ENCODE measurements at regions not wholly inside any gene's neighbourhood (a gene's known extent, or its start where the extent isn't known, plus 50 kb on each side); places are given as distances from the start of the nearest gene placed in this dataset.
"Not testable (repeated sequence)": the region's sequence is repeated elsewhere in the genome, so short reads cannot be mapped to it uniquely, and the experiment has no call there.

GRCh38 chr15:62653122-62653521, 389.4 kb upstream of the TPM1 start:
- no peak for DNase-seq

- DNase-seq, result no peak
These were observed 386.5 kb upstream of the TPM1 start for GRCh38 chr15:62656071-62656470.

- not testable (repeated sequence) for DNase-seq
These were observed 385.0 kb upstream of the TPM1 start for GRCh38 chr15:62657501-62657900.

GRCh38 chr15:62658498-62658897, 384.0 kb upstream of the TPM1 start:
- no peak for DNase-seq

- no peak for DNase-seq
These were observed 379.0 kb upstream of the TPM1 start for GRCh38 chr15:62663547-62663946.

GRCh38 chr15:62665449-62665848, 377.1 kb upstream of the TPM1 start:
- no peak for DNase-seq

- DNase-seq, result no peak
These were observed 376.5 kb upstream of the TPM1 start for GRCh38 chr15:62666046-62666445.

- no peak for DNase-seq
These were observed 370.3 kb upstream of the TPM1 start for GRCh38 chr15:62672268-62672667.

- no peak for DNase-seq
These were observed 365.7 kb upstream of the TPM1 start for GRCh38 chr15:62676891-62677290.

GRCh38 chr15:62681939-62682896, 360.3 kb upstream of the TPM1 start:
- no peak for DNase-seq

GRCh38 chr15:62683192-62683591, 359.4 kb upstream of the TPM1 start:
- not testable (repeated sequence) for DNase-seq

- no peak for DNase-seq
These were observed 358.3 kb upstream of the TPM1 start for GRCh38 chr15:62684123-62684808.

GRCh38 chr15:62691008-62691407, 351.5 kb upstream of the TPM1 start:
- no peak for DNase-seq

- DNase-seq, result no peak
These were observed 344.9 kb upstream of the TPM1 start for GRCh38 chr15:62697636-62698035.

- DNase-seq, result no peak
These were observed 343.9 kb upstream of the TPM1 start for GRCh38 chr15:62698646-62699045.

- DNase-seq, result no peak
These were observed 336.2 kb upstream of the TPM1 start for GRCh38 chr15:62706317-62706716.

- no peak for DNase-seq
These were observed 334.1 kb upstream of the TPM1 start for GRCh38 chr15:62708470-62708869.

- no peak for DNase-seq
These were observed 333.3 kb upstream of the TPM1 start for GRCh38 chr15:62709261-62709660.

GRCh38 chr15:62711691-62712454, 330.7 kb upstream of the TPM1 start:
- DNase-seq, result no peak

- DNase-seq, result no peak
These were observed 330.1 kb upstream of the TPM1 start for GRCh38 chr15:62712455-62712839.

GRCh38 chr15:62715946-62716345, 326.6 kb upstream of the TPM1 start:
- DNase-seq, result no peak

- DNase-seq, result no peak
These were observed 325.1 kb upstream of the TPM1 start for GRCh38 chr15:62717496-62717895.

GRCh38 chr15:62719316-62719715, 323.2 kb upstream of the TPM1 start:
- no peak for DNase-seq

Measured in NCI-H510A treated with DMSO at 0.1 percent for 48 hours (cell line).